BLaER1 treated with 17β-estradiol and CSF1 and Interleukin-3, amounts not matched to agents 10 nM and 100 nM (cell line): ENCODE measurements at regions not wholly inside any gene's neighbourhood (a gene's known extent, or its start where the extent isn't known, plus 50 kb on each side); places are given as distances from the start of the nearest gene placed in this dataset.
"Not testable (repeated sequence)": the region's sequence is repeated elsewhere in the genome, so short reads cannot be mapped to it uniquely, and the experiment has no call there.

Source experiments
- H3K27ac ChIP-seq, 11 experiments: shearing (Covaris generic); formaldehyde crosslinking; 2 replicates each; pipeline ENCODE4 v1.8.1; 2022
- H3K27me3 ChIP-seq, 11 experiments: shearing (Covaris generic); formaldehyde crosslinking; 2 replicates each; pipeline ENCODE4 v1.8.1; 2022
- H3K36me3 ChIP-seq, 11 experiments: shearing (Covaris generic); formaldehyde crosslinking; 2 replicates each; pipeline ENCODE4 v1.8.1; 2022
- H3K4me1 ChIP-seq, 10 experiments: shearing (Covaris generic); formaldehyde crosslinking; 2 replicates each; pipeline ENCODE4 v1.8.1; 2022
- H3K4me2 ChIP-seq, 11 experiments: shearing (Covaris generic); formaldehyde crosslinking; 2 replicates each; pipeline ENCODE4 v1.8.1; 2022
- H3K4me3 ChIP-seq, 10 experiments: shearing (Covaris generic); formaldehyde crosslinking; 2 replicates each; pipeline ENCODE4 v1.8.1; 2022
- H3K9ac ChIP-seq, 11 experiments: shearing (Covaris generic); formaldehyde crosslinking; 2 replicates each; pipeline ENCODE4 v1.8.1; 2022
- H3K9me3 ChIP-seq, 11 experiments: shearing (Covaris generic); formaldehyde crosslinking; replicated peaks in 1 of 11; 2 replicates each; pipeline ENCODE4 v1.8.1; 2022
- H4K20me1 ChIP-seq, 11 experiments: shearing (Covaris generic); formaldehyde crosslinking; 2 replicates each; pipeline ENCODE4 v1.8.1; 2022
- Cebpa-rat ChIP-seq, 11 experiments: shearing (Covaris generic); IDR thresholded peaks; 2 replicates each; pipeline ENCODE4 v1.8.1; 2022

DNA sequence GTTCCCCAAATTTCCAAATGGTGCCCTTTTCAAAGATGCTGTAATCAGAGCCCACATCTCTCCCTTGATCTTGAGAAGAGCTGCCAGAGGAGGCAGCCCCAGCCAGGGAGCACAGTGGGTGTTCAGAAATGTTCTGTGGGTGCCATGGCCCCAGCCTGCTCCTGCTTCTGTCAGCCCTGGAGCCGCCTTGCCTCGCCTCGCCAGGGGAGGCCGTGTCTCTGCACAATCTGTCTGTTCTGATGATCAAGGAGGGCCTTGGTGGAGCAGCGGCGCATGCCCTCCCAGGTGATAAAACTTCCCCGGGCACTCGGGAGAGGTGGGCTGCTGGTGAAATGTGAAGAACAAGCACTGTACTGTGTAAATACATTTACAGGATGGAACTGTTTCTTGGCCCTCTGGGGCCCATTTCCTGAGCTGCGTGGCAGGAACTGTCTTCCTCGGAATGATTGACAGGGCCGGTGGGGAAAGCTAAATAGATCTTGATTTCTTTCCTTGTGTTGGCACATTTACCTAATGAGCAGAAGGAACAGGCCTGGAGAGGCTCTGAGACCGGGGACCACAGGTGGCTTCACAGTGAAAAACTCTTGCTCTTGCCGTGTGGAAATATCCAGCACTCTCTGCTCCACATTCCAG is 207.8 kb upstream of the PODXL start:
- Histone ChIP-seq H3K9ac (no peak overlapping the region), H3K9me3 (0 out of 22 replicates have a peak, but pooled peaks cover 0 to 10% (median 0%) of the 10 kb centered on the region in 11 experiments), H3K36me3 (no peaks in the 10 kb centered on the region), H3K4me2 (no peak overlapping the region), H4K20me1 (no peaks in the 10 kb centered on the region), H3K27ac (no peak overlapping the region), H3K4me3 (no peak overlapping the region), H3K4me1 (peaks cover 0 to 3% (median 0%) of the 10 kb centered on the region in 10 experiments; a peak in 2 of 20 replicates), H3K27me3 (no peaks in the 10 kb centered on the region)
- TF ChIP-seq Cebpa-rat (IDR thresholded peaks at IDR 0.05): no peak

DNA sequence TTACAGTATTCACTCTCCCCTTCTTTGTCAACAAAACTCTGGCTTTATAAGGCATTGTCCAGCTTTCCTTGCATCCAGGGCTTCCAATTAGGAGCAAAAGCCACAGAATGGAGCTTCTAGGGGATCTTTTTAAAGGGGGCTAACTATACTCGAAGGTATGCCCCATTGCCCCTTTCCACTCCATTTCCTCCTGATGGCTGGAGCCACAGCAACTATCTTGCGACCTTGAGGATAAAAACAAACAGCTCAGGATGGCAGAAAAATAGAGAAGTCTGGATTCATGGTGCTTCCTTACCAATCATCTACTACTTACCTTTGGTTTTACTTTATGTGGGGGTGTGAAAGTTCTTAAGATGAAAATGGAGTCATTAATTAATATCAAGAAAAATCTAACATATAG is 206.3 kb upstream of the PODXL start:
- Histone ChIP-seq H4K20me1 (no peaks in the 10 kb centered on the region), H3K27me3 (no peaks in the 10 kb centered on the region), H3K4me1 (no peaks in the 10 kb centered on the region), H3K4me2 (no peak overlapping the region), H3K36me3 (no peaks in the 10 kb centered on the region), H3K4me3 (no peak overlapping the region), H3K27ac (no peak overlapping the region), H3K9ac (no peak overlapping the region), H3K9me3 (0 out of 22 replicates have a peak, but pooled peaks cover 0 to 10% (median 0%) of the 10 kb centered on the region in 11 experiments)
- TF ChIP-seq Cebpa-rat (IDR thresholded peaks at IDR 0.05): no peak

DNA sequence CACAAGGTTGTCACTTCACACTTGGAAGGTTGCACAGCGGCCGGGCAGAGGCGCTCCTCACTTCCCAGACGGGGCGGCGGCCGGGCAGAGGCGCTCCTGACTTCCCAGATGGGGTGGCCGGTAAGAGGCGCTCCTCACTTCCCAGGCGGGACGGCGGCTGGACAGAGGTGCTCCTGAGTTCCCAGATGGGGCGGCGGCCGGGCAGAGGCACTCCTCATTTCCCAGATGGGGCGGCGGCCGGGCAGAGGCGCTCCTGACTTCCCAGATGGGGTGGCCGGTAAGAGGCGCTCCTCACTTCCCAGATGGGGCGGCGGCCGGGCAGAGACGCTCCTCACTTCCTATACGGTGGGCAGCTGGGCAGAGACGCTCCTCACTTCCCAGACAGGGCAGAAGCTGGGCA is 199.4 kb upstream of the PODXL start:
- H3K4me1 ChIP-seq, H3K9ac ChIP-seq, H3K9me3 ChIP-seq, H4K20me1 ChIP-seq, H3K27ac ChIP-seq, H3K4me3 ChIP-seq, H3K27me3 ChIP-seq, H3K36me3 ChIP-seq, H3K4me2 ChIP-seq: not testable (repeated sequence)

DNA sequence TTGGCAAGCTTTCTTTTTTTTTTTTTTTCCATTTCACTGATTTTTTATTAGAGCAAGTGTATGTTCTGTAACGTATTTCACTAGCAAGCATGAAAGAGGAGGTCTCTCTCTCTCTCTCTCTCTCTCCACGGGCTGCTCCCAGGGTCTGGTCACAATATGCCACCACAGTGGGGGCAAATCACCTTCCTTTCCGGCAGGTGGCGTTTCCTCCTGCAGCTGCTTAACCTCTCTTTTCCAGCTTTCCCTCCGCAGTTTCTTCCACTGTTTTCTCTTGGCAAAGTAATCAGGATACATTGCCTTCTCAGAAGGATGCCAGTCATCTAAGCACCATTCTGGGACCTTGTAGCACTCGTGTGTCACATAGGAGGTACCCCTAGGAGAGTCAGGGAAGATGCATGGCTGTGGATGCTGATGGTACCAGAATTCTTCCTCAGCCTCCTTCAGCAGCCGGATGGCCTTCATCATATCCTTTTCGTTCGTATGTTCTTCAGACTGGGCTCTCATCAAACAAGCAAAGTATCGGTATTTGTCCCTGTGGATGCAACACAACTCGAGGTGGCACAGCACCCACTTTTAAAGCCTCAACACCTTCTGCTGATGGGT is 197.3 kb upstream of the PODXL start:
- no peaks in the 10 kb centered on the region for H3K4me1 ChIP-seq
- no peak for TF ChIP-seq Cebpa-rat (IDR thresholded peaks at IDR 0.05)
- H3K27me3 ChIP-seq: no peaks in the 10 kb centered on the region
- H3K27ac ChIP-seq: no peak overlapping the region
- no peaks in the 10 kb centered on the region for H3K36me3 ChIP-seq
- no peak overlapping the region for H3K9ac ChIP-seq
- H3K9me3 ChIP-seq: peaks cover 5 to 13% (median 6%) of the 10 kb centered on the region in 11 experiments; a peak in 19 of 22 replicates
- H3K4me3 ChIP-seq: no peak overlapping the region
- no peak overlapping the region for H3K4me2 ChIP-seq
- H4K20me1 ChIP-seq: no peaks in the 10 kb centered on the region

DNA sequence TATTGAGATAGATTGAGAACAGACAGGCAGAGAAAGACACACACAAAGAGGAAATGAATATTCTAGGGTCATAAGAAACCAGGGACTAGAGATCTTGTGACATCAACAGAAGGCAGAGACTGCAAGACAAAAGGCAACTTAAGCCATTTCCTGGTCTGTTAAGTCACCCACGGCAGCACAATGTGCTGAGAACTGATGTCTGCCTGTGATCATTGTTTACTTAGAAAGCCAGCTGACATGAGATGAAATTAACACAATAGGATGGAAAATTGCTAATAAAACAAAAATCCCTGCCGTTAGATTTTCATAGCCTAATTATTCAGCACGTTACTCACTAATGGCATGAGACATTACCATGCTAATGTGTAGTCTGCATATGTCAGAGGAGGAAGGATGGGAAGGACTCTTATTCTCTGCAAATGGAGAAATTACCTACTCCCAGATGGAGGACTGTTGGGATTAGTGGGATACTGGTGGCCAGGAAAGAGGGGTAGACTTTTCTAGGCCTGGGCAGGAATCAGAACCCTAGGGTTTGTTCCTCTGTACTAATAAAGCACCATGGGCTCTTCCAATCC is 191.3 kb upstream of the PODXL start:
- Histone ChIP-seq H4K20me1 (no peaks in the 10 kb centered on the region), H3K9ac (no peak overlapping the region), H3K4me3 (no peak overlapping the region)

DNA sequence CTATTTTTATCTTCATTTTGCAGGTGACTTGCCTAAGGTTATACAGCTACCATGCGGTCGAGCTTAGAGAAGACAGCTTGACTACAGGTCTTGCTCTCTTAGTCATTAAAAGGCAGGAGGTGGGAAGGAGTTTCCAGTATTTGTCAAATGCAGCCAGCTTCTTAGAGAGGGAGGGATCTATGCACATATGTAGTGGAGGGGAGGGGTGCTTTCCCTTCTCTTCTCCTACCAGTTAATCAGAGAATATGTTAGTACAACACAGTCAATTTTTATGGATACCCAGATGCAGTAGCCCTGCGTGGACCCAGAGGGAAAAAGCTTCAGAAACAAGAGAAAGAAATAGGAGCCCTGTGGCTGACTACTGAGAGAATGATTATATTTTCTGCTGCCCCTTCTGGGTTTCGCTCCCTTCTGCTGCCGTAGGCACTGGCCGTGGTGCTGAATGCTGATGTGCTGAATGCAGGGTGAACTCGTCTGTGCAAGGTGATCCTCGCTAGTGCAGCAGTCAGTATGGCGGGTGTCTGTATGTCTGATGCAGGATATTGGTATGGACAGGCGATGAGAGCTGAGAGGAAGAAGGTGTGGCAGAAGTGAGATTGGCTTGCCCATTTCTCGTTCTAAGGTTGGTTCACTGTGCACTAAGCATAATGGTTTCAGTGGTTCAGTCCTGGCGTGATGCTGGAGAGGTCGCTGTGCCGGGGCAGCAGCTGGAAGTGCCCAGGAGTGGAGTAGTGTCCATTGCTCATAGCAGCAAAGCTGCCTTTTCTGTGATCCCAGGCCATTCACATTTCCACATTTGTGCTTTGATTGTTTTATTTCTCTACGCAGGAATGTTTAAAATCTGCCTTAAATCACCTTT is 189.2 kb upstream of the PODXL start:
- Histone ChIP-seq H3K4me3 (no peak overlapping the region), H3K36me3 (no peaks in the 10 kb centered on the region), H3K4me2 (no peak overlapping the region), H3K27ac (no peak overlapping the region), H4K20me1 (no peaks in the 10 kb centered on the region), H3K9ac (no peak overlapping the region), H3K27me3 (no peaks in the 10 kb centered on the region), H3K4me1 (peaks cover 0 to 6% (median 0%) of the 10 kb centered on the region in 10 experiments; a peak in 2 of 20 replicates), H3K9me3 (peaks cover 0 to 7% (median 0%) of the 10 kb centered on the region in 11 experiments; a peak in 3 of 22 replicates)
- no peak for TF ChIP-seq Cebpa-rat (IDR thresholded peaks at IDR 0.05)

More for the DNA sequence above, 191.3 kb upstream of the PODXL start:
- H3K36me3 ChIP-seq: no peaks in the 10 kb centered on the region
- H3K27me3 ChIP-seq: no peaks in the 10 kb centered on the region
- H3K4me2 ChIP-seq: peak overlapping the region in 2 of 11 experiments; percentile 33 to 36; a peak in 2 of 22 replicates
- TF ChIP-seq Cebpa-rat (IDR thresholded peaks at IDR 0.05): no peak
- no peak overlapping the region; a peak in 1 of 22 replicates for H3K27ac ChIP-seq
- H3K9me3 ChIP-seq: peaks cover 0 to 7% (median 0%) of the 10 kb centered on the region in 11 experiments; a peak in 3 of 22 replicates
- H3K4me1 ChIP-seq: peaks cover 0 to 6% (median 0%) of the 10 kb centered on the region in 10 experiments; a peak in 2 of 20 replicates

DNA sequence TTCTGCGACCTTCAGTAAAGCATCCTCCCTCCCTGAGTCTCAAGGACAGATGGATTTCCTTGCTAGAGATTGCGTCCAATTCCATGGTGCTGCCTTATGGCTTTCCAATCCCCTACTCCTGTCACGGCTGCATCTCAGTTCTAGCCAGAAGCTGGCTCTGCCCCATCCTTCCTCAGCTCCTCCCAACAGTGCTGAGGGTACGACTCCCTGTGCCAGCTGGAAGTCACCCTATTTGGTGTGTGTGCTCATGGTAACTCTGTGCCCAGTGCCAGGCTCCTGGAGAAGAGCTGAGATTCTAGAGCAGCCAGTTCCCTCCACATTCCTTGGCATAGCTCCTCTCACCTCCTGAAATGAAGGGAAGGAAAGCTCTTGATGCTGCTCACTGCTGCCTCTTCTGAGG is 185.0 kb upstream of the PODXL start:
- TF ChIP-seq Cebpa-rat (IDR thresholded peaks at IDR 0.05): no peak
- H3K4me2 ChIP-seq: no peak overlapping the region
- H3K27me3 ChIP-seq: no peaks in the 10 kb centered on the region
- no peaks in the 10 kb centered on the region for H3K9me3 ChIP-seq
- H3K27ac ChIP-seq: no peak overlapping the region
- no peak overlapping the region for H3K9ac ChIP-seq
- H3K4me3 ChIP-seq: no peak overlapping the region
- H3K4me1 ChIP-seq: no peaks in the 10 kb centered on the region
- H3K36me3 ChIP-seq: no peaks in the 10 kb centered on the region
- no peaks in the 10 kb centered on the region for H4K20me1 ChIP-seq

DNA sequence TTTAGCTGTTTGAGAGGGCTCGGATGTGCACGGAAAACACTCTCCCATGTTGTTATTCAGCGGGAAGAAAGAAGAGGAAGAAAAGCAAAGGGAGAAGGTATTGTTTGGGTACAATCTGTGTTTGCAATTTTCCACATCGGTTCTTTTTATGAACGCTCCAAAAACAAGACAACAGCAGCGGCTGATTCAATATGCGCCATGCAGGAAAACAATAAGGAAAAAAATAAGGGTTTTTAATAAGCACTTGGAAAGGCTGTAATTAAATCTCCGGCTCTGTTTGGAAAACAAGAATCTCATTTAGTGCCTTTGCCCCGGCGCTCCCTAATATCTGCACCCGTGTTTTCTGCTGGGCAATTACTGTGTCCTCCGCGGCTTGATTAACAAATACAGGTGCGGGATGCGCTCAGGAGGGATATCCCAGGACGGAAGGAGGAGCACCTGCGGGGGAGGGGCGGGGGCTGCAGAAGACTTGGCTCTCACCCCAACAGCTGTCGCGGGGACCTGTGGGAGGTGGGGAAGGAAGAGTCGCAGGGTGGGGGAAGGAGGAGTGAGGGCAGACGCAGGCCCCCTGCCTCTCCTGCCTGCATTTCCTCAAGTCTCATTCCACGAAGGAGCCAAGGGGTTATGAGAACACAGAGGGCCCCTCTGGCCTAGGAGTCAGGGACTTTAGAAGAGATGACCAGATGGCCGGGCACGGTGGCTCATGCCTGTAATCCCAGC is 181.5 kb upstream of the PODXL start:
- no peak overlapping the region for H3K4me3 ChIP-seq
- H3K9me3 ChIP-seq: no peaks in the 10 kb centered on the region
- no peaks in the 10 kb centered on the region for H3K27me3 ChIP-seq
- no peak overlapping the region for H3K4me2 ChIP-seq
- no peaks in the 10 kb centered on the region for H3K4me1 ChIP-seq
- H3K27ac ChIP-seq: no peak overlapping the region
- H4K20me1 ChIP-seq: no peaks in the 10 kb centered on the region
- no peak overlapping the region for H3K9ac ChIP-seq
- no peaks in the 10 kb centered on the region for H3K36me3 ChIP-seq
- TF ChIP-seq Cebpa-rat (IDR thresholded peaks at IDR 0.05): no peak

DNA sequence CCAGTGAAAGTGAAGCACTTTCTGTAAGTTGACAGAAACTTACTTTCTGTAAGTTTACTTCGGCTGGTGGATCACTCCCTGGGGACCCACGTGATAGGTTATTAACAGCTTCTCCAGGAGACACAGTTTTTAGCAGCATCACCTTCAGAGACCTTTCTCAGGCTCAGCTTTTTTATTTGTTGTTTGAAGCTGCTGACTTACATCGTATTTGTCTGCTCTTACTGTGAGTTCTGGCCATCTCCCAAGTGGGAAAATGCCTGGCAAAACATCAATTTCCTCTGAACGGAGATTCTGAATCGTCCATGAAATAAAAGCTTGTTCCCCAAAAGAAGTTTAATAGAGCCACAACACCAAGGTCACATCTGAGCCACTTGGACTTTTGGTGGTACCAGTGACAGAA is 178.7 kb upstream of the PODXL start:
- Histone ChIP-seq H3K9ac (no peak overlapping the region), H4K20me1 (no peaks in the 10 kb centered on the region), H3K4me1 (no peaks in the 10 kb centered on the region), H3K4me2 (no peak overlapping the region), H3K27me3 (no peaks in the 10 kb centered on the region), H3K27ac (no peak overlapping the region), H3K36me3 (no peaks in the 10 kb centered on the region), H3K4me3 (no peak overlapping the region), H3K9me3 (no peaks in the 10 kb centered on the region)
- TF ChIP-seq Cebpa-rat (IDR thresholded peaks at IDR 0.05): no peak
